Endothelial cell of umbilical vein (primary cell): ENCODE measurements at regions not wholly inside any gene's neighbourhood (a gene's known extent, or its start where the extent isn't known, plus 50 kb on each side); places are given as distances from the start of the nearest gene placed in this dataset.

Source experiments
- BruUV-seq: library from RNA; stranded (reverse); fragments of 400-500 nt; replicated peaks from 2 replicates; lab custom pipeline; 2021; lab: Mats Ljungman, UMichigan
- CTCF ChIA-PET: fragments of 300-600, 350-600 bp; sonication (Branson Sonifier 250); formaldehyde crosslinking; loops from one replicate; lab custom pipeline; 2021; ENCODE audit warnings: antibody characterized with exemption, inconsistent platforms; lab: Charles Lee
- POLR2A ChIA-PET: fragments of 300-600, 350-600 bp; sonication (Branson Sonifier 250); formaldehyde crosslinking; loops from one replicate; lab custom pipeline; 2021; ENCODE audit warnings: antibody characterized with exemption, inconsistent platforms; lab: Charles Lee
- DNase-seq: peaks from one replicate; pipeline ENCODE4 v3.0.0-alpha.2; 2011; ENCODE audit warnings: low read depth, low spot score
- FAIRE-seq: peaks from 2 replicates; lab custom pipeline; 2011; peaks lifted over from hg19 to GRCh38; lab: Jason Lieb, UNC
- H2AFZ ChIP-seq: 2 replicates; pipeline ENCODE4 v1.6.0; 2012; ENCODE audit warnings: low read depth, low read length, control low read depth, inconsistent platforms
- H3K27ac ChIP-seq: 2 replicates; pipeline ENCODE4 v1.5.1; 2011; ENCODE audit warnings: low read depth, mild to moderate bottlenecking, control low read depth, low read length, moderate library complexity; ENCODE audit not compliant: insufficient read depth
- H3K27me3 ChIP-seq, 2 experiments: 2 replicates each; pipeline versions ENCODE4 v1.6.0 to v1.6.1; 2011; ENCODE audit warnings: low read length in 2 of 2, mixed read lengths in 1 of 2; ENCODE audit not compliant: control insufficient read depth in 2 of 2, insufficient read depth in 2 of 2
- H3K36me3 ChIP-seq, 2 experiments: 2 replicates in 1 of 2; 3 replicates in 1 of 2; pipeline ENCODE4 v1.5.1; 2011; ENCODE audit warnings: low read length in 2 of 2, mild to moderate bottlenecking in 1 of 2, moderate library complexity in 1 of 2; ENCODE audit not compliant: control insufficient read depth in 2 of 2, insufficient read depth in 2 of 2; ENCODE audit errors: extremely low read depth in 1 of 2
- H3K4me1 ChIP-seq: 3 replicates; pipeline ENCODE4 v1.5.1; 2011; ENCODE audit warnings: mild to moderate bottlenecking, low read length; ENCODE audit not compliant: control insufficient read depth, insufficient read depth; ENCODE audit errors: extremely low read depth
- H3K4me2 ChIP-seq: 2 replicates; pipeline ENCODE4 v1.6.1; 2011; ENCODE audit warnings: low read length, control low read depth, mixed read lengths; ENCODE audit not compliant: insufficient read depth
- H3K4me3 ChIP-seq, 3 experiments: fragments of 200-600 bp in 1 of 3; sonication (generic), shearing (Covaris generic) in 1 of 3; replicated peaks in 1 of 3; 2 replicates each; pipeline ENCODE4 v1.5.1; 2011 to 2016; ENCODE audit warnings: control low read depth in 3 of 3, low read length in 3 of 3, mild to moderate bottlenecking in 2 of 3, inconsistent platforms in 1 of 3, low read depth in 1 of 3, moderate library complexity in 1 of 3; ENCODE audit not compliant: insufficient read depth in 1 of 3
- H3K79me2 ChIP-seq: 2 replicates; pipeline ENCODE4 v1.6.0; 2012; ENCODE audit warnings: low read length, inconsistent platforms; ENCODE audit not compliant: control insufficient read depth, insufficient read depth
- H3K9ac ChIP-seq: replicated peaks from 2 replicates; pipeline ENCODE3; 2011; ENCODE audit warnings: low read length, control low read depth; ENCODE audit not compliant: insufficient read depth; ENCODE audit errors: extremely low read depth
- H3K9me1 ChIP-seq: replicated peaks from 3 replicates; pipeline ENCODE4 v1.6.0; 2011; ENCODE audit warnings: mild to moderate bottlenecking, low read length; ENCODE audit not compliant: control insufficient read depth, insufficient read depth; ENCODE audit errors: extremely low read depth
- H3K9me3 ChIP-seq: replicated peaks from 2 replicates; pipeline ENCODE4 v1.5.1; 2012; ENCODE audit warnings: low read length, inconsistent platforms; ENCODE audit not compliant: control insufficient read depth, insufficient read depth
- H4K20me1 ChIP-seq: replicated peaks from 2 replicates; pipeline ENCODE3; 2011; ENCODE audit warnings: mild to moderate bottlenecking, low read length; ENCODE audit not compliant: control insufficient read depth, insufficient read depth; ENCODE audit errors: extremely low read depth
- CTCF ChIP-seq, 2 donors: IDR thresholded peaks; 1 replicate in 1 of 2; 2 replicates in 1 of 2; pipeline ENCODE4 v1.5.1; 2011; ENCODE audit warnings: low read length in 2 of 2, mild to moderate bottlenecking in 2 of 2, moderate library complexity in 2 of 2, control low read depth in 1 of 2, inconsistent platforms in 1 of 2, low read depth in 1 of 2; ENCODE audit not compliant: insufficient read depth in 1 of 2; ENCODE audit errors: extremely low read depth in 1 of 2
- EZH2 ChIP-seq: IDR thresholded peaks from 2 replicates; pipeline ENCODE4 v1.6.1; 2012; ENCODE audit warnings: borderline replicate concordance, low read depth, mild to moderate bottlenecking, moderate library complexity, low read length, inconsistent platforms; ENCODE audit not compliant: severe bottlenecking
- FOS ChIP-seq: IDR thresholded peaks from 2 replicates; pipeline ENCODE4 v1.6.1; 2011; ENCODE audit warnings: mild to moderate bottlenecking, low read length, moderate library complexity, borderline replicate concordance; ENCODE audit not compliant: insufficient read depth
- GATA2 ChIP-seq: IDR thresholded peaks from 2 replicates; pipeline ENCODE4 v1.7.0; 2011; ENCODE audit warnings: low read depth, mild to moderate bottlenecking, moderate library complexity, mixed read lengths, low read length; ENCODE audit not compliant: insufficient read length, insufficient read depth
- JUN ChIP-seq: IDR thresholded peaks from 2 replicates; pipeline ENCODE4 v1.6.1; 2011; ENCODE audit warnings: borderline replicate concordance, low read depth; ENCODE audit not compliant: insufficient read length, insufficient read depth
- MAX ChIP-seq: IDR thresholded peaks from 2 replicates; pipeline ENCODE4 v1.6.1; 2011; ENCODE audit not compliant: insufficient read depth, insufficient read length
- MYC ChIP-seq: IDR thresholded peaks from one replicate; pipeline ENCODE4 v1.6.1; 2011; ENCODE audit warnings: mild to moderate bottlenecking, low read depth, low read length
- POLR2A ChIP-seq: IDR thresholded peaks from 2 replicates; pipeline ENCODE4 v1.6.1; 2012; ENCODE audit warnings: low read depth, mild to moderate bottlenecking, control low read depth, low read length
- POLR2AphosphoS5 ChIP-seq: IDR thresholded peaks from 2 replicates; pipeline ENCODE4 v1.6.1; 2012; ENCODE audit warnings: low read depth, mild to moderate bottlenecking, control low read depth, low read length, moderate library complexity; ENCODE audit not compliant: insufficient read depth
- dilution Hi-C: fragments of 300-500 bp; cut with MboI; formaldehyde crosslinking; loops from one replicate; pipeline ENCODE4 v1.15.0; 2019; ENCODE audit warnings: low sequenced_read_pairs; ENCODE audit not compliant: extremely low pct_ligation_motif_present
- intact Hi-C: fragments of 100-400 bp; cut with micrococcal nuclease; formaldehyde crosslinking; loops from one replicate; pipeline ENCODE4 v1.10.0; 2022

GRCh38 chr20:7571521-7572055, 368.7 kb downstream of the HAO1 start:
- H3K4me2 ChIP-seq: no peak overlapping the region
- H4K20me1 ChIP-seq: no peaks in the 10 kb centered on the region
- TF ChIP-seq JUN (no peak), GATA2 (no peak), POLR2AphosphoS5 (no peak), EZH2 (no peak)
- ChIA-PET CTCF (no interaction called here), POLR2A (interaction anchor here (0.6 kb wide), 1 partner anchor 595 kb away, joined by 3 read pairs; no protein-coding TSS in a partner anchor)
- no TSS peak for BruUV-seq
- H3K4me1 ChIP-seq: no peaks in the 10 kb centered on the region
- no peaks in the 10 kb centered on the region for H3K9me3 ChIP-seq
- DNase-seq (no peak), FAIRE-seq (no peak)
- no peaks in the 10 kb centered on the region for H3K27me3 ChIP-seq
- no peak overlapping the region for H3K9ac ChIP-seq
- dilution Hi-C loops: no loop called here
- intact Hi-C loops: no loop called here
- no peak overlapping the region for H3K4me3 ChIP-seq
- no peaks in the 10 kb centered on the region for H3K9me1 ChIP-seq
- no peaks in the 10 kb centered on the region for H3K36me3 ChIP-seq
- H3K79me2 ChIP-seq: no peaks in the 10 kb centered on the region
- H3K27ac ChIP-seq: no peak overlapping the region
- H2AFZ ChIP-seq: no peak overlapping the region

- H2AFZ ChIP-seq: no peak overlapping the region
- dilution Hi-C loops: no loop called here
- H3K4me1 ChIP-seq: no peaks in the 10 kb centered on the region
- BruUV-seq: no TSS peak
- TF ChIP-seq EZH2: no peak
- TF ChIP-seq MYC: no peak
- no peak for TF ChIP-seq POLR2A
- TF ChIP-seq POLR2AphosphoS5: no peak
- no peak for TF ChIP-seq JUN
- TF ChIP-seq MAX: no peak
- no peak for TF ChIP-seq FOS
- TF ChIP-seq GATA2: no peak
- TF ChIP-seq CTCF (IDR thresholded peaks at IDR 0.05; ENCODE audit: extremely low read depth in 1 of 2, insufficient read depth in 1 of 2, low read depth in 1 of 2, low read length in 2 of 2): no peak
- DNase-seq (no peak), FAIRE-seq (no peak)
- no peak overlapping the region for H3K4me2 ChIP-seq
- no peaks in the 10 kb centered on the region for H4K20me1 ChIP-seq
- H3K4me3 ChIP-seq: no peak overlapping the region
- no peak overlapping the region for H3K27ac ChIP-seq
- intact Hi-C loops: no loop called here
- CTCF ChIA-PET: no interaction called here
- no peaks in the 10 kb centered on the region for H3K36me3 ChIP-seq
- H3K9me3 ChIP-seq: no peaks in the 10 kb centered on the region
- POLR2A ChIA-PET: no interaction called here
- no peaks in the 10 kb centered on the region for H3K9me1 ChIP-seq
- H3K79me2 ChIP-seq: no peaks in the 10 kb centered on the region
- H3K9ac ChIP-seq: no peak overlapping the region
- H3K27me3 ChIP-seq: no peaks in the 10 kb centered on the region
Observed at GRCh38 chr20:7579888-7580287, 360.4 kb downstream of the HAO1 start.
